ENCODE measurements at regions not wholly inside any gene's neighbourhood (a gene's known extent, or its start where the extent isn't known, plus 50 kb on each side); places are given as distances from the start of the nearest gene placed in this dataset.

- TF ChIP-seq CTCF (IDR thresholded peaks at IDR 0.05) = no peak
- no peak for TF ChIP-seq POLR2A (IDR thresholded peaks at IDR 0.05)
Measured at GRCh38 chr17:71933306-71933705, 187.5 kb upstream of the SOX9 start.

All from uterus (tissue), 2 donors.